H9 (cell line): ENCODE measurements at regions not wholly inside any gene's neighbourhood (a gene's known extent, or its start where the extent isn't known, plus 50 kb on each side); places are given as distances from the start of the nearest gene placed in this dataset.

ENCODE experiments used
- DNase-seq: peaks from one replicate; pipeline ENCODE4 v3.0.0-alpha.2; 2017
- H2AFZ ChIP-seq: one replicate; pipeline ENCODE4 v1.6.1; 2013; ENCODE audit warnings: mild to moderate bottlenecking, low read length, control low read depth, moderate library complexity
- H2AK5ac ChIP-seq: 2 replicates; pipeline ENCODE4 v1.6.1; 2013; ENCODE audit warnings: low read length, control low read depth, mixed read lengths; ENCODE audit not compliant: insufficient read length
- H2BK120ac ChIP-seq: one replicate; pipeline ENCODE4 v1.6.1; 2013; ENCODE audit warnings: low read depth, mild to moderate bottlenecking, low read length, control low read depth, inconsistent platforms; ENCODE audit not compliant: poor library complexity, severe bottlenecking
- H2BK12ac ChIP-seq: 2 replicates; pipeline ENCODE4 v1.6.1; 2013; ENCODE audit warnings: low read length, control low read depth, mixed read lengths, low read depth; ENCODE audit not compliant: insufficient read length
- H2BK15ac ChIP-seq: 2 replicates; pipeline ENCODE4 v1.6.1; 2013; ENCODE audit warnings: low read depth, low read length, control low read depth
- H2BK20ac ChIP-seq: one replicate; pipeline ENCODE4 v1.6.1; 2013; ENCODE audit warnings: low read depth, mild to moderate bottlenecking, low read length, control low read depth, inconsistent platforms; ENCODE audit not compliant: poor library complexity, severe bottlenecking
- H2BK5ac ChIP-seq: 2 replicates; pipeline ENCODE4 v1.6.1; 2013; ENCODE audit warnings: low read length, control low read depth, mixed read lengths; ENCODE audit not compliant: insufficient read length
- H3K14ac ChIP-seq: 2 replicates; pipeline ENCODE4 v1.6.1; 2013; ENCODE audit warnings: low read length, control low read depth; ENCODE audit not compliant: insufficient read depth
- H3K18ac ChIP-seq: 2 replicates; pipeline ENCODE4 v1.6.1; 2013; ENCODE audit warnings: low read depth, mild to moderate bottlenecking, mixed read lengths, low read length, control low read depth; ENCODE audit not compliant: insufficient read length
- H3K23ac ChIP-seq: 2 replicates; pipeline ENCODE4 v1.6.1; 2013; ENCODE audit warnings: low read length, control low read depth, mixed read lengths, low read depth; ENCODE audit not compliant: insufficient read length
- H3K23me2 ChIP-seq: 2 replicates; pipeline ENCODE4 v1.6.1; 2013; ENCODE audit warnings: low read depth, mild to moderate bottlenecking, mixed read lengths, low read length, control low read depth; ENCODE audit not compliant: insufficient read length, poor library complexity, severe bottlenecking
- H3K27ac ChIP-seq: 2 replicates; pipeline ENCODE4 v1.5.1; 2013; ENCODE audit warnings: low read length, control low read depth, mixed read lengths, low read depth; ENCODE audit not compliant: insufficient read length
- H3K27me3 ChIP-seq: 2 replicates; pipeline ENCODE4 v1.6.1; 2013; ENCODE audit warnings: low read length, control low read depth, inconsistent platforms; ENCODE audit not compliant: insufficient read depth
- H3K4ac ChIP-seq: 2 replicates; pipeline ENCODE4 v1.6.1; 2013; ENCODE audit warnings: low read depth, mild to moderate bottlenecking, control low read depth, inconsistent platforms, low read length, moderate library complexity
- H3K4me1 ChIP-seq: 2 replicates; pipeline ENCODE4 v1.6.1; 2013; ENCODE audit warnings: low read length, control low read depth, inconsistent platforms; ENCODE audit not compliant: insufficient read depth
- H3K4me2 ChIP-seq: 2 replicates; pipeline ENCODE4 v1.6.1; 2013; ENCODE audit warnings: low read length, control low read depth, mixed read lengths; ENCODE audit not compliant: insufficient read length, insufficient read depth
- H3K56ac ChIP-seq: 2 replicates; pipeline ENCODE4 v1.6.1; 2013; ENCODE audit warnings: low read depth, mild to moderate bottlenecking, mixed read lengths, low read length, control low read depth; ENCODE audit not compliant: insufficient read length
- H3K79me1 ChIP-seq: 2 replicates; pipeline ENCODE4 v1.6.1; 2013; ENCODE audit warnings: low read depth, mild to moderate bottlenecking, moderate library complexity, low read length, control low read depth, inconsistent platforms; ENCODE audit not compliant: insufficient read depth, poor library complexity, severe bottlenecking
- H3K79me2 ChIP-seq: 2 replicates; pipeline ENCODE4 v1.6.1; 2013; ENCODE audit warnings: low read length, control low read depth, inconsistent platforms; ENCODE audit not compliant: insufficient read depth
- H3K9ac ChIP-seq: 2 replicates; pipeline ENCODE4 v1.6.1; 2013; ENCODE audit warnings: low read length, control low read depth, mixed read lengths; ENCODE audit not compliant: insufficient read length; ENCODE audit errors: extremely low read depth
- H3K9me3 ChIP-seq: one replicate; pipeline ENCODE4 v1.6.1; 2013; ENCODE audit warnings: low read depth, low read length, inconsistent platforms; ENCODE audit not compliant: control insufficient read depth
- H3T11ph ChIP-seq: one replicate; pipeline ENCODE4 v1.6.1; 2013; ENCODE audit warnings: mild to moderate bottlenecking, low read length, control low read depth, inconsistent platforms
- H4K20me1 ChIP-seq: one replicate; pipeline ENCODE4 v1.6.1; 2013; ENCODE audit not compliant: control insufficient read depth, insufficient read length, insufficient read depth
- H4K5ac ChIP-seq: 2 replicates; pipeline ENCODE4 v1.6.1; 2013; ENCODE audit warnings: low read depth, mild to moderate bottlenecking, mixed read lengths, low read length, control low read depth; ENCODE audit not compliant: insufficient read length
- H4K8ac ChIP-seq: replicated peaks from 2 replicates; pipeline ENCODE4 v1.6.1; 2013; ENCODE audit warnings: low read length, control low read depth, mixed read lengths, low read depth; ENCODE audit not compliant: insufficient read length
- H4K91ac ChIP-seq: 2 replicates; pipeline ENCODE4 v1.6.1; 2013; ENCODE audit warnings: low read depth, mild to moderate bottlenecking, moderate library complexity, mixed read lengths, low read length, control low read depth; ENCODE audit not compliant: insufficient read length
- H3K27ac Mint-ChIP-seq, 3 experiments: 2 replicates in 2 of 3; 3 replicates in 1 of 3; pipeline ENCODE4 v1.8.0; 2020 to 2021; ENCODE audit warnings: mixed read lengths in 3 of 3, mild to moderate bottlenecking in 1 of 3, moderate library complexity in 1 of 3
- H3K27me3 Mint-ChIP-seq: 2 replicates; pipeline ENCODE4 v1.8.0; 2021; ENCODE audit warnings: low read depth, mild to moderate bottlenecking, moderate library complexity, mixed read lengths
- H3K36me3 Mint-ChIP-seq, 3 experiments: 2 replicates in 2 of 3; 3 replicates in 1 of 3; pipeline ENCODE4 v1.8.0; 2020 to 2021; ENCODE audit warnings: low read depth in 3 of 3, mixed read lengths in 3 of 3; ENCODE audit not compliant: insufficient read depth in 1 of 3
- H3K4me1 Mint-ChIP-seq, 2 experiments: 2 replicates each; pipeline ENCODE4 v1.8.0; 2020; ENCODE audit warnings: mixed read lengths in 2 of 2
- H3K4me3 Mint-ChIP-seq, 2 experiments: 2 replicates in 1 of 2; 3 replicates in 1 of 2; pipeline ENCODE4 v1.8.0; 2020 to 2021; ENCODE audit warnings: mild to moderate bottlenecking in 2 of 2, mixed read lengths in 2 of 2, moderate library complexity in 1 of 2
- H3K9me3 Mint-ChIP-seq, 2 experiments: 2 replicates in 1 of 2; 3 replicates in 1 of 2; pipeline ENCODE4 v1.8.0; 2020; ENCODE audit warnings: mild to moderate bottlenecking in 2 of 2, mixed read lengths in 2 of 2, moderate library complexity in 1 of 2
- CTCF ChIP-seq: fragments of 200-600 bp; sonication (generic); conservative IDR thresholded peaks from 3 replicates; pipeline ENCODE4 v1.8.0; 2021; ENCODE audit warnings: antibody characterized with exemption, mild to moderate bottlenecking
- WGBS: extraction: QIAGEN DNeasy Blood & Tissue Kit; methylation state at CpG from one replicate; pipeline ENCODE4 v1.1.7; 2013; ENCODE audit warnings: missing lambda C conversion rate, low lambda C conversion rate, mixed read lengths; ENCODE audit not compliant: insufficient read length; ENCODE audit errors: extremely low coverage; 5-methylcytosine and 5-hydroxymethylcytosine counted together

DNA sequence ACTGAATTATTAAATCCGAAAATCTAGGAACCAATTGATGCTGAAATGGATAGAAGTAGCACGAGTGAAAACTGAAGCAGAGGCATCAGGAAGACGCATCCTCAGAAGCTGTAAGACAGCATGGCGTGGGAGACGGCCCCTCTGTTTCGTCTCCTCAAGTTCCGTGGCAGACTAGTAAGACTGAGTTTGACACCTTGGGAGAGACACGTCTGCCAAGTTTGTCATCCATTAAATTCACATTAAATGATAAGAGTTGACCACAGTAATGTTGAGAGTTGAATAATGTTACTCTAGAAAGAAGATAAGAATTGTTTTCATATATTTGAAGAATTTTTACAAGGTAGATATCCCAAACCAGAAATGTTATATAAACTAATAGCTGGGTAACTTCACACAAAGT lies 736.1 kb upstream of the FRG1 start:
- H3K23me2 ChIP-seq: no peaks in the 10 kb centered on the region
- no peak overlapping the region for H3T11ph ChIP-seq
- H3K9me3 ChIP-seq: no peaks in the 10 kb centered on the region
- no peaks in the 10 kb centered on the region for H4K20me1 ChIP-seq
- no peak overlapping the region for H3K27ac ChIP-seq
- H3K4me3 Mint-ChIP-seq: no peak overlapping the region
- H3K56ac ChIP-seq: no peak overlapping the region
- H4K91ac ChIP-seq: no peak overlapping the region
- WGBS: no CpG with 5 or more reads among the region's 8 CpGs
- H3K23ac ChIP-seq: no peak overlapping the region
- no peak overlapping the region for H2AK5ac ChIP-seq
- H3K9ac ChIP-seq: no peak overlapping the region
- DNase-seq: no peak
- no peak overlapping the region for H3K18ac ChIP-seq
- no peak overlapping the region for H2BK120ac ChIP-seq
- no peak overlapping the region for H4K8ac ChIP-seq
- H3K4me1 Mint-ChIP-seq: peaks cover 16 to 21% of the 10 kb centered on the region in 2 experiments
- no peaks in the 10 kb centered on the region; the same call in 1 of the 2 replicates for H3K27me3 Mint-ChIP-seq
- no peak overlapping the region for H2BK5ac ChIP-seq
- TF ChIP-seq CTCF: no peak
- H3K79me1 ChIP-seq: no peaks in the 10 kb centered on the region
- no peak overlapping the region for H3K14ac ChIP-seq
- H3K4me1 ChIP-seq: no peaks in the 10 kb centered on the region
- no peak overlapping the region for H2BK20ac ChIP-seq
- no peak overlapping the region for H3K4me2 ChIP-seq
- H2AFZ ChIP-seq: no peak overlapping the region
- no peak overlapping the region; a peak in 1 of 7 replicates for H3K27ac Mint-ChIP-seq
- H2BK15ac ChIP-seq: no peak overlapping the region
- H4K5ac ChIP-seq: no peak overlapping the region
- no peaks in the 10 kb centered on the region for H3K27me3 ChIP-seq
- no peaks in the 10 kb centered on the region for H3K36me3 Mint-ChIP-seq
- no peak overlapping the region for H2BK12ac ChIP-seq
- no peaks in the 10 kb centered on the region for H3K79me2 ChIP-seq
- no peak overlapping the region for H3K4ac ChIP-seq
- H3K9me3 Mint-ChIP-seq: no peaks in the 10 kb centered on the region
